Inflammatory macrophage treated with lipopolysaccharide for 1 hour (primary cell): ENCODE measurements at regions not wholly inside any gene's neighbourhood (a gene's known extent, or its start where the extent isn't known, plus 50 kb on each side); places are given as distances from the start of the nearest gene placed in this dataset.

Source experiments
- DNase-seq, 2 donors: peaks; one replicate each; pipeline ENCODE4 v3.0.0-alpha.2; 2020 to 2022

DNA sequence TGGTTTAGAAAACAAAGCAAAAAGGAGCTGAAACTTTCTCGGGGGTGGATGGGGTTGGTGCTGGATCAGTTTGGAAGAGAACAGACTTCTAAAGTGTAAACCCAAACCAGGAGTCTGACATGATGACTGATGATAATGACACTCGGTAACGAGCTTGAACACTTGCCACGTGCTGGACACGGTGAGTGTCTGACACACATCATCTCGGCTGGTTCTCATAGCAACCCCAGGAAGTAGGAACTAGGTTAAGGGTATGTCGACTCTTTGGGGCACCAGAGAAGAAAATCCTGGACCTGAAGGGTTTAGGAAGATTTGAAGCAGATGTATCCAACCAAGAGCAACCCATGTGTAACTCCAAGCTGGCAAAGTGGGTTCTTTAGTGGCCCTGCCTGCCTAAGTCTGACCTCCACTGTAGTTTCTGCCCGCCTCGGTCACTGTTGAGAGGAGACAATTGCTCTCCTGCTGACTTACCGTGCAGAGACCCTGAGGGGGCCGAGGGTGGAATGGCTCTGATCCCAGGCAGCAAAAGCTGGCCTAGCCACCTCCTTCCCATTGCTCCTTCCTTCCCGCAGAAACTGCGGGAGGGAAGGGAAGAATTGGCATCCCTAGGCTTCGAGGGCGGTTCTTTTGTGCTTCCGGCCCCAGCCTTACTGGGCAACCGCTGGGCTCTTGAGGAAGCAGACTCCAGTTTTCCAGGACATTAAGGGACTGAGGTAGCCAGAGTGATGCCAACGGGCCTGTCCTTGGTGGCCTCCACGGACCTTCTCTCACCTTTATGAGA is 156.0 kb downstream of the TOMM20 start:
- DNase-seq, result peak in 1 of 2 donors; percentile 63

DNA sequence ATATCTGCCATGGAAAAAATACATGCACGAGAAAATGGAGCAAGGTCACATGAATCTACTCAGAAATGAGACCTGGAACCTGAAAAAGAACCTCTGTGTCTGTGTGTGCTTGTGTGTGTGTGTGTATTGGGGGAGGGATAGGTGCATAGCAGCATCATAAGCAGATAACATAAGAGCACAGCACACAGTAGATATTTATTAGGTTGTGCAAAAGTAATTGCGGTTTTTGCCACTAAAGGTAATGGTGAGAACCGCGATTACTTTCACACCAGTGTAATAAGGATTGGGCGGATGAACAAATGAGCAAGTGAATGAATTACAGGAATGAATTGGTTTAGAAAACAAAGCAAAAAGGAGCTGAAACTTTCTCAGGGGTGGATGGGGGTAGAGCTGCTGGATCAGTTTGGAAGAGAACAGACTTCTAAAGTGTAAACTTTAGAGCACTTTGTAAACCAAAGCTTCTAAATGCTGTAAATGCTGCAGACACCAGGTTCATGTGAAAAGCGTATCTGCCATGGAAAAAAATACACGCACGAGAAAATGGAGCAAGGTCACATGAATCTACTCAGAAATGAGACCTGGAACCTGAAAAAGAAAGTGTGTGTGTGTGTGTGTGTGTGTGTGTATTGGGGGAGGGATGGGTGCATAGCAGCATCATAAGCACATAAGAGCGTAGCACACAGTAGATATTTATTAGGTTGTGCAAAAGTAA is 156.9 kb downstream of the TOMM20 start:
- no peak for DNase-seq

DNA sequence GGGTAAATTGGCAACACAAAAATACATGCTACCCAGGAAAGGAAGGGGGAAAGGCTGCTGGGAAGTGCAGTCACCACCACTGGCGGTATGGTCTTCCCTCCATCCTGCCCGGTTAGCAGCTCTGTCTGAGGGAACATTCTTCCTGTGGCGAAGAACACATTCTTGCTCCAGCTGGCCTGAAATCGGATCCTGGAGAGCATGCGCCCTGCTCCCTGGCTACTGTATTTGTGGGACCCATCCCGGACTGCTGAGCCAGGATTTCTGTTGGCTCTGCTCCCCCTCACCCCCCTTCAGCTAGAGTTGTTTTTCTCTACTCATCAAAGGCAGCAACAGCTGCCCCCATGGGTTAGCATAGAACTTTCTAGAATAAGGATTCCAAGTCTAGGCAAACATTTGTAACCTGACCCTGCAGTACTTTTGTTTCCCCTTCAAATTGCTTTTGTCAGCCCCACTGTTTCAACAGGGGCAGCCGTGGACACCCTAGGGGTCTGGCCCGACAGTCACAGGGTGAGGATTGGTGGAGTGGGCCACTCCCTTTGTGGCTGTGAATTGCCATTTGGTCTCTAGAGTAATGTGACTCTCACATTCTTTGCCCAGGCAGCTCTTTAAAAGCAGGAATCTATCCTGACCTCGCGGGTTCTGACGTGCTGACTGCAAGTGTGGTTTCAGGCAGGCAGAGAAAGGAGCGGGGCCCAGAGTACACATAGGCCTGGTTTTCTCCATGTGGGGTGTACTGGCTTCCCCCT is 157.7 kb downstream of the TOMM20 start:
- no peak for DNase-seq

DNA sequence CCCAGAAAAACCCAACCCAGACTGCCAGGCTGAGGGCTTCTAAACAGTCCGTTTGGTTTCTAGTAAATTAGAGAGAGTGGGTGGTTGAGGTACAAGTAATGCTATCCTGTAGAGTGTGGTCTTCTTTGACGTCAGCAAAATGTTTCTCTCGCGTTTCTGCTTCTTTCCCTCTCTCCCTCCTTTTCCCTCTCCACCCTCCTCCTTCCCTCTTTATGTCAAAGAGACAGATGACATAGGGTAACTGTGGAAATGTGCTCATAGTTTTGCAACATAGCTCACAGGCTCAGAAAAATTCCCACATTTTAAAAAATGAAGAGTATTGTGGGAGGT is 158.3 kb downstream of the TOMM20 start:
- peak; percentile 85 to 91 for DNase-seq

DNA sequence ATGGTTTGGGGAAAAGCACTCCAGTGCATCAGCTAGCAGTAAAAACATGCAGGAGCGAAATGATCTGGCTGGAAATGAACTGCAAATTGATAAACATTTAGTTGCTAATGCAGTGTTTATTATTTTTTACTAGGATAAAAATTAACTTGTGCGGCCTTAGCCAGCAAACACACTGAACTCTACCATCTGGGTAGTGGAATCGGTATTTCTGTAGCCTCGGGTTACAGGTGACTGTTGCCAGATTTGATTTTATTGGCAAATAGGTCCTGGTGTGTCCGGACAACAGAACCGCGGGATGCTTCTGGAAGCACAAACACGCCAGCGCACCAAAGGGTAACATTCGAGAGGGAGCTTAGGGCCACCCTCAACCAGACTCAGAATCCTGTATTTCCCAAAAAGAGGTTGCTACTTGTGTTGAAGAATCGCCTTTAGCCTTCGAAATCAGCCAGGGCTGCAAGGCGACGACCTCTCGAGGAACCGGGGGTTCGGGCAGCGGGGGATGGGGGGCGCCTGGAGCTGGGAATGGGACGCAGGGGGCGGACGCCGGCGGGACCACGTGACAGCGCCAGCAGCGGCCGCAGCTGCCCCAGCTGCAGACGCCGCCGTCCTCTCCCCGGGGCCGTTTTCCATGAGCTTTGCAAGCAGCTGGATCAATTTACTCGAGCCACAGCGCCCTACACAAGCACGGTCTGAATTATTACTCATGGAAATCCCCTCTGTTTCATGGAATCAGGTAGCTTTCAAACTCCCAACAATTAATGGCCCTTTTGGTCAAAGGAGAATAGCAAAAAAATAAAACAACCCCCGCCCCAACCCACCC is 158.8 kb downstream of the TOMM20 start:
- DNase-seq, result peak in 1 of 2 donors; percentile 60

GRCh38 chr1:234969011-234969441 is 159.6 kb downstream of the TOMM20 start:
- peak; percentile 79 to 87 for DNase-seq

DNA sequence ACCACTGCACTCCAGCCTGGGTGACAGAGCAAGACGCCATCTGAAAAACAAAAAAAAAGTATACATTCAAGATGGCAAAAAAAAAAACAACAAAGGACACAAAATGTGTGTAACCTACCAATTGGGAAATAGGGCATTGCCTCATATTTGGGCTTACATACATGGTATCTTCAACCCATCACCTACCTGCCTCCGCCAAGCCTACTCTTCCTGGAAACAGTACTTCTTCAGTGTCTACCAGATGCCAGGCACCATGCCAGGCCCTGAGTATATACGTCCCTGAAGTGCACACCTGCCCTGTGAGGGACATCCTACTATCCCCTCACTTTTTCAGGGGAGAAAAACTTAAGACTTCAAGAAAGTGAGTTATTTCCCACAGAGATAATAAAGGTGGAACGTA is 160.2 kb downstream of the TOMM20 start:
- peak in 1 of 2 donors; percentile 54 for DNase-seq

- DNase-seq, result no peak
Measured at GRCh38 chr1:234967121-234967520, 161.5 kb downstream of the TOMM20 start.

DNA sequence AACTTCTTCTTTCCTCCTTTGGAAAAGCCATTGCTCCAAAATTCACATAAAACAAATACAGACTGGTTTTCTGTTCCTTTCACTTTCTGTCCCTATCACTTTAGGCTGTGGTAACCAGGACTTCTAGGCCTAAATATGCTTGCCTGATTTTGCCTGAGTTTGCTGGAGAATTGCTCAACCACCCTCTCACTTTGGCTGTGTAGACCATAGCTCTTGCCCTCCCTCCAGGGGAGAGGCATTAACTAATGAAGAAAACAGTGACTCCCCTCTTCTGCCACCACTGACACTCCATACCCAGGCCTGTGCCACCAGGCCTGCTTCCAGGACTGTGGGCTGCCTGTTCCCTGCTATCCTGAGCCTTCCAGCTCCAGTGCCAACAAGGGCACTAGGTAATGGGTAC is 163.5 kb downstream of the TOMM20 start:
- no peak for DNase-seq

- DNase-seq, result no peak
Measured at GRCh38 chr1:234963904-234964702, 164.5 kb downstream of the TOMM20 start.

DNA sequence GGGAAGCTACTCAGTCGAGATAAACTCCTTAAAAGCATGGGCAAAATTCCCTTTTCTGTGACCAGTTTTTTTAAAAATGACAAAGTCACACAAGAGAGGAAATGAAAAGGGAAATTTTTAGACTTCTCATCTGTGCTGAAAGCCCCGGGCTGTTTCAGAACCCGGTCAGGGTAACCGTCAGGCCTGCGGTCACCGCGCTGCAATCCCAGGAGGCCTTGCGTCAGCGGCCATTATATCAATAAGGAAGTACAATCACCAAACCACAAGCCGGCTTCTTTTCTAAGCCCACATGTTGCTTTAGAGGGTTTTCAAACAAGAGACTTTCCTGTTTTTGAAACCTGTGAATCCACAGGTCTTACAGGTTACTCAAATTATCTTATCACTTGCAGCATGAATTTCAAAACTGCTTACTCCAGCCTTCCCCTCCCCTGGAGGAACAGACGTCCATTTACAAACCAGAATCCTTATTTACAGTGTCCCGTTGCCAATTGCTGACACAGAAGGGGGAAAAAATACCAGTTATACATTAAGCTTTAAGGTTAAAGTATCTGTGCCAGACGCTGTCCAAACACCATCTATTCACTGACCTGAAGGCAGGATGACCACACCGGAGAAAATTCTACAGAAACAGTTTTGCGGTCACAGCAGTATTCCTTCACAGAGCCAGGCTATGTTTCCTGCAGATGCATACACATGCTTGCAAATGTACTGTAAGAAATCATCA is 165.3 kb downstream of the TOMM20 start:
- peak; percentile 98 to 100 for DNase-seq

DNA sequence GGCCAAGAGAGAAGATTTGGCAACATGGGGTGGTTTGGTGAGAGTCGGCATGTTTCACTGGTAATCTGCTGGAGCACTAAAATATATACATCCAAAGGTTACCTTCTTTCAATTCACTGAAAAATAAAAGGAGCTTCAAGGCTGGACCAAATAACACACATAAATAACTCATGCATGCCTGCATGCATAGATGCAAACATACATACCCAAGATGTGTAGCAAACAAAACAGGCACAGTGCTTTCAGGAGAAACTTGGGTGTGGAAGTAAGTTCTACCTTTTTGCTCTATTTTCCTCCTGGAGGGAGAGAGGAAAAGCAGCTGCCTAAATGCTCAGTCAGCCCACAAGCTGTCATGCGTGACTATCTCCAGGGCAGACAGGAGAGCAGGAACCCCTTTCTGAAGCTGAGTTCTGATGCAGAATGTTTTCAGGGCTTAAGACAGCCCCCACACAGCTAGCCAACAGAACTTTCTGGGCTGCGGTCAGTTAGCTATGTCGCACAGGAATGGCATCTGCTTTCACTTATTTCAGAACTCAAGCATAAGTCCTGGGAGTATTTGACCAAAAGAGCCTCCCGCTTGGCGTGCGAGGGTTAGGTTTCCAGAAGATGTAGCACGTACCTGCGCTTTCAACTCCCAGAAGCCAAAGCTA is 166.2 kb downstream of the TOMM20 start:
- DNase-seq, result peak; percentile 66 to 73

DNA sequence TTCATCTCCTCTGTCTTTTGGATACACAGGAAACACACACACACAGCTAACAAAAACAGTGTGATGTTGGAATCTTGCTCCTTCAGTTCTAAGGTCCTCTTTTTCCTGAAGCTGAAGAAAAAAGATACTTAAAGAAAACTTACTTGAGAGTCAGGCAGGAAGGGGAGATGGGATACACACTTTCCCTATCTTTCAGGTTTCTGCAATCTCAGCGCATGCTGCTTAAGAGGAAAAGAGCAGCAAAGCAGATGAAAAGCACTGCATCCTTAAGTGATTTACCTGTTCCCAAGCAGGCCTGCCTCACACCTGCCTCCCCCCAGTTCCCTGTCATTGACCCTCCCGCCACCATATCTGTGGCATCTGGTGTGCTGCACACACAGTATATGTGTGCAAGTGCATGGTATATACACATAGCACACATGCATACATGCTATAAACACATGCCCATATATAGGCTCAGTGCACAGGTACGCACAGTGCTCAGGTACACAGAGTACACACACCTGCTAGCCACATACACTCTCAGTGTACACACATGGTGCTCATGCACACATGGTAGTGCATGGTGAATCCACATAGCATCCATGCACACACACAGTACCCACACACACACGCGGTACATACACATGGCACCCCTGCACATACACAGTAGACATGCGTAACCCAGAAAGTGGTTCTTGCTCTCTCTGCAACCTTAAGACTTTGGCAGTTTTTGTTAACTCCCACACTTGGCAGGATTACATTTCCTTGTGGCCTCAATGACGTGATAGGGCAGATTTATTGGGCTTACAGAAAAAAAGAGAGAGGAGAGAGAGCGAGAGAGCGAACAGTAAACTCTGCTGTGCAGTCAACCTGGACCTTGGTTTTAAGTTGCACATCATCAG is 166.9 kb downstream of the TOMM20 start:
- peak; percentile 69 to 86 for DNase-seq

GRCh38 chr1:234960722-234961455 is 167.7 kb downstream of the TOMM20 start:
- peak in 1 of 2 donors; percentile 51 for DNase-seq

GRCh38 chr1:234958706-234959657 is 169.7 kb downstream of the TOMM20 start:
- no peak for DNase-seq

DNA sequence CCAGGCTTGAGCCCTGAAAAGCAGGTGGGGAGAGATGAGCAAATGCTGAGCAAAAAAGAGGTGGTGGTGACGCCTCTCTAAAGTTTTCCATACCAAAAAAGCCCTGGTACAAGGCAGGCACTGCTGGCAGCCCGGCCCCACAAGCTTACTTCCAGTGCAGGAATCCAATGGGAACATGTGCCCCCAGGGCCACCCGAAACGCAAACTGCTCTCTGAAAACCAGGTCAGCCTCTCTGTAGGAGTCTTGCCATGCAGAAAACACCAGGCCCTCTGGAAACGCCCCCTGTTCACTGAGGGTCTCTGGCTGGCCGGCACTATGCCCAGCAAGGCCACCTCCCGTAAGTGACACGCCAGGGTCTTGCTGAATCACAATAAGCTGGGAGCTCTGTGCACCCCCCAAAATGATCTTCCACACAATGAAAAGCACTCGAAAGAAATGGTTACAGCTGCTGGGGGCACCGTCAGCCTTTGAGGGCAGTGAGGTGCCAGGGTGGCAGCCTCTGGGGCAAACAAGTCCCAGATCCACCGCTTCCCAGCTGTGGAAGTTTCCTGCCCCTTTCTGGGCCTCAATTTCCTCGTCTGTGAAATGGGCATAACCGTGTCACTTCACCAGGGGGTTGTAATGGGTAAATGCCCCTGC is 170.5 kb downstream of the TOMM20 start:
- DNase-seq, result no peak
